GM19463 (cell line): ENCODE measurements at regions not wholly inside any gene's neighbourhood (a gene's known extent, or its start where the extent isn't known, plus 50 kb on each side); places are given as distances from the start of the nearest gene placed in this dataset.
A peak's percentile ranks its signal among the peaks of the same experiment; 100 is the strongest.
"Not testable (repeated sequence)": the region's sequence is repeated elsewhere in the genome, so short reads cannot be mapped to it uniquely, and the experiment has no call there.

ENCODE experiments used
- ATAC-seq: cut with Tn5 transposase; IDR thresholded peaks from one replicate; pipeline ENCODE4 v1.9.1; 2021; ENCODE audit warnings: mild to moderate bottlenecking, moderate library complexity; ENCODE audit not compliant: unreplicated experiment

- ATAC-seq, result no peak
These were observed 108.8 kb downstream of the NPY start for GRCh38 chr7:24392774-24393173.

- ATAC-seq, result no peak
These were observed 111.5 kb downstream of the NPY start for GRCh38 chr7:24395512-24395911.

- not testable (repeated sequence) for ATAC-seq
These were observed 112.4 kb downstream of the NPY start for GRCh38 chr7:24396387-24396786.

- ATAC-seq, result no peak
These were observed 117.9 kb downstream of the NPY start for GRCh38 chr7:24401628-24402593.

GRCh38 chr7:24402655-24403054 lies 118.7 kb downstream of the NPY start:
- ATAC-seq, result no peak

- no peak for ATAC-seq
These were observed 119.6 kb downstream of the NPY start for GRCh38 chr7:24403557-24403956.

GRCh38 chr7:24404315-24404714 lies 120.3 kb downstream of the NPY start:
- no peak for ATAC-seq

GRCh38 chr7:24405002-24405401 lies 121.0 kb downstream of the NPY start:
- no peak for ATAC-seq

- ATAC-seq, result peak; percentile 81
These were observed 122.2 kb downstream of the NPY start for GRCh38 chr7:24406053-24406788.

GRCh38 chr7:24406789-24407299 lies 122.9 kb downstream of the NPY start:
- ATAC-seq, result no peak

- ATAC-seq, result no peak
These were observed 124.0 kb downstream of the NPY start for GRCh38 chr7:24407965-24408364.

GRCh38 chr7:24408798-24409430 lies 124.9 kb downstream of the NPY start:
- ATAC-seq, result no peak

- ATAC-seq, result no peak
These were observed 125.5 kb downstream of the NPY start for GRCh38 chr7:24409431-24410024.

GRCh38 chr7:24411226-24411625 lies 127.2 kb downstream of the NPY start:
- ATAC-seq, result no peak

- no peak for ATAC-seq
These were observed 133.6 kb downstream of the NPY start for GRCh38 chr7:24417526-24418120.

- no peak for ATAC-seq
These were observed 135.1 kb downstream of the NPY start for GRCh38 chr7:24419077-24419476.

- ATAC-seq, result no peak
These were observed 135.5 kb downstream of the NPY start for GRCh38 chr7:24419511-24419910.

GRCh38 chr7:24422441-24423010 lies 138.5 kb downstream of the NPY start:
- no peak for ATAC-seq

- ATAC-seq, result no peak
These were observed 141.7 kb downstream of the NPY start for GRCh38 chr7:24425664-24426063.

GRCh38 chr7:24427048-24427447 lies 143.1 kb downstream of the NPY start:
- ATAC-seq, result no peak
